ENCODE measurements at regions not wholly inside any gene's neighbourhood (a gene's known extent, or its start where the extent isn't known, plus 50 kb on each side); places are given as distances from the start of the nearest gene placed in this dataset.

GRCh38 chr4:166519774-166520173, 646.7 kb downstream of the TLL1 start:
- Histone ChIP-seq H3K4me1 (no peaks in the 10 kb centered on the region), H3K27me3 (no peaks in the 10 kb centered on the region), H3K9me3 (no peaks in the 10 kb centered on the region), H3K27ac (no peak overlapping the region), H3K36me3 (no peaks in the 10 kb centered on the region), H3K4me3 (no peak overlapping the region)
- intact Hi-C loops (cut with DNase I) = no loop called here
- TF ChIP-seq, protein P1, sequence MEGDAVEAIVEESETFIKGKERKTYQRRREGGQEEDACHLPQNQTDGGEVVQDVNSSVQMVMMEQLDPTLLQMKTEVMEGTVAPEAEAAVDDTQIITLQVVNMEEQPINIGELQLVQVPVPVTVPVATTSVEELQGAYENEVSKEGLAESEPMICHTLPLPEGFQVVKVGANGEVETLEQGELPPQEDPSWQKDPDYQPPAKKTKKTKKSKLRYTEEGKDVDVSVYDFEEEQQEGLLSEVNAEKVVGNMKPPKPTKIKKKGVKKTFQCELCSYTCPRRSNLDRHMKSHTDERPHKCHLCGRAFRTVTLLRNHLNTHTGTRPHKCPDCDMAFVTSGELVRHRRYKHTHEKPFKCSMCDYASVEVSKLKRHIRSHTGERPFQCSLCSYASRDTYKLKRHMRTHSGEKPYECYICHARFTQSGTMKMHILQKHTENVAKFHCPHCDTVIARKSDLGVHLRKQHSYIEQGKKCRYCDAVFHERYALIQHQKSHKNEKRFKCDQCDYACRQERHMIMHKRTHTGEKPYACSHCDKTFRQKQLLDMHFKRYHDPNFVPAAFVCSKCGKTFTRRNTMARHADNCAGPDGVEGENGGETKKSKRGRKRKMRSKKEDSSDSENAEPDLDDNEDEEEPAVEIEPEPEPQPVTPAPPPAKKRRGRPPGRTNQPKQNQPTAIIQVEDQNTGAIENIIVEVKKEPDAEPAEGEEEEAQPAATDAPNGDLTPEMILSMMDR (IDR thresholded peaks at IDR 0.05) = no peak
- DNase-seq (ENCODE audit: low spot score in 2 of 2) = no peak

DNA sequence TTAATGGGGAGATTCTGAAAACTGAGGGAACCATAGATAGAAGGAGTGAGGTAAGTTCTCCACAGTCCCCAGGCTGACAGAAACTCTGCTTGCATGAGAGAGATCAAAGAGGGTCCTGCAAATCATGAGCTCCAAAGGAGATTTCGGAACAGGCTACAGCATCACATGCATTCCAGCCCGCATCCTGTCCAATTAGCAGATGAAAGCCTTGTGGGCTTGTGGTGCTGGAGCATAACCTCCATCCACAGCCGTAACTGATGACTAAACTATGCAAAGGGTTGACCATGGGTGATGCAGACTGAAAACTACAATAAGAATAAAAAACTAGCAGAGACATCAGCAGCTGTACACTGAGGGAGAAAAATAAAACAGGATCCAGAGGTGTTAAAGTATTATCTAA, 654.5 kb downstream of the TLL1 start:
- intact Hi-C loops (cut with DNase I) = no loop called here
- H3K27me3 ChIP-seq = no peaks in the 10 kb centered on the region
- H3K4me1 ChIP-seq = no peaks in the 10 kb centered on the region
- DNase-seq (ENCODE audit: low spot score in 2 of 2) = no peak
- no peaks in the 10 kb centered on the region for H3K9me3 ChIP-seq
- no peak overlapping the region for H3K4me3 ChIP-seq
- TF ChIP-seq, protein P1 (IDR thresholded peaks at IDR 0.05) = no peak
- H3K36me3 ChIP-seq = no peaks in the 10 kb centered on the region
- no peak overlapping the region for H3K27ac ChIP-seq

DNA sequence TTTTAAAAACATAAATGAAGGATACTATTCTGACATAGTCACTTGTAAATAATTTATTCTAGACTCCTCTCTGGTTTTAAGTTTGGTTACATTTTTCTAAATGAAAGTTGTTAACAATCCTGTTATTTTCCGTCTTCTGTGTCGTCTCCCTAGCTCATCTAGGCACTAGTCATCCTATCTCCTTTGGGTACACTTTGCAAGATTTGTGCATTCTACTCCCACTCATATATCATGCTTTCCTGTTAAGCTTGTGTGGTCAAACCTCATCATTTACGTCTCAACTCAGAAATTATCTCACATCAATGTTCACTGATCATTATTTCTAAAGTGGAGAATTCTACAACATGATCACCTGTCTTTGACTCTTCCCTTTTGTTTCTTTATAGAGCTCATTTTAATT, 658.7 kb downstream of the TLL1 start:
- no peak for DNase-seq (ENCODE audit: low spot score in 2 of 2)
- H3K9me3 ChIP-seq = no peaks in the 10 kb centered on the region
- TF ChIP-seq, protein P1 (IDR thresholded peaks at IDR 0.05) = no peak
- no peak overlapping the region for H3K4me3 ChIP-seq
- H3K27me3 ChIP-seq = no peaks in the 10 kb centered on the region
- H3K4me1 ChIP-seq = no peaks in the 10 kb centered on the region
- intact Hi-C loops (cut with DNase I) = no loop called here
- no peak overlapping the region for H3K27ac ChIP-seq
- H3K36me3 ChIP-seq = no peaks in the 10 kb centered on the region

GRCh38 chr4:166535865-166536264, 662.8 kb downstream of the TLL1 start:
- DNase-seq (ENCODE audit: low spot score in 2 of 2) = no peak
- Histone ChIP-seq H3K9me3 (no peaks in the 10 kb centered on the region), H3K27ac (no peak overlapping the region), H3K27me3 (no peaks in the 10 kb centered on the region), H3K4me1 (no peaks in the 10 kb centered on the region), H3K4me3 (no peak overlapping the region), H3K36me3 (no peaks in the 10 kb centered on the region)
- TF ChIP-seq, protein P1 (IDR thresholded peaks at IDR 0.05) = no peak
- intact Hi-C loops (cut with DNase I) = no loop called here

DNA sequence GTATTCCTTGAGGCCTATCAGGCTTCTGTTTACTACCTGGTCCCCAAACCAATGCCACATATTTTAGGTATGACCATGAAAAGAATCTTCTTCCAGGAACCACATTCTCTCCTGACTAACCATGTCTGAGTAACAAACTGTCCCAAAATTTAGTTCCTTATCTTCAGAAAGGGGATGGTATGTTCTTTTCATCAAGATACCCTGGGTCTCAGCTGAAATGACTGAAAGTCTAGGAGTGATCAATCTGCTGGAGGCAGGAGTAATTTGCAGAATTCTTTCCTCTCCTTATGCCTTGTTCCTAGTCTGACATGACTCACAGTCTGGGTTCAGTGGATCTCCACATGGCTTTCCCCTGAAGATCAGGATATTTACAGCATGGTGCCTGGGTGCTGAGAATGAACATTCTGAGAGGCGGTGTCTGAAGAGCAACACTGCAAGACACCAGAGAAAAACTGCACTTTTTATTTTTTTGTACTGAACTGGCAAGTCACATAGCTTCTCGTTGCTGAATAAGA, 665.5 kb downstream of the TLL1 start:
- no peaks in the 10 kb centered on the region for H3K9me3 ChIP-seq
- no peak for DNase-seq (ENCODE audit: low spot score in 2 of 2)
- H3K36me3 ChIP-seq = no peaks in the 10 kb centered on the region
- no peaks in the 10 kb centered on the region for H3K27me3 ChIP-seq
- TF ChIP-seq, protein P1 (IDR thresholded peaks at IDR 0.05) = no peak
- H3K4me3 ChIP-seq = no peak overlapping the region
- no peaks in the 10 kb centered on the region for H3K4me1 ChIP-seq
- no peak overlapping the region for H3K27ac ChIP-seq
- intact Hi-C loops (cut with DNase I) = no loop called here

GRCh38 chr4:166546009-166546408, 673.0 kb downstream of the TLL1 start:
- Histone ChIP-seq H3K27me3 (no peaks in the 10 kb centered on the region), H3K9me3 (no peaks in the 10 kb centered on the region), H3K27ac (no peak overlapping the region), H3K4me3 (no peak overlapping the region), H3K4me1 (no peaks in the 10 kb centered on the region), H3K36me3 (no peaks in the 10 kb centered on the region)
- intact Hi-C loops (cut with DNase I) = no loop called here
- TF ChIP-seq, protein P1 (IDR thresholded peaks at IDR 0.05) = no peak
- no peak for DNase-seq (ENCODE audit: low spot score in 2 of 2)

Measured in ascending aorta (tissue), 2 donors.